ENCODE measurements at regions not wholly inside any gene's neighbourhood (a gene's known extent, or its start where the extent isn't known, plus 50 kb on each side); places are given as distances from the start of the nearest gene placed in this dataset.

GRCh38 chr15:99844150-99844549 is 110.9 kb upstream of the LYSMD4 start:
- no peak for FAIRE-seq
- POLR2A ChIA-PET (ENCODE audit: partially characterized antibody), result no interaction called here

More at GRCh38 chr15:99844150-99844549, 110.9 kb upstream of the LYSMD4 start:
- H2AK5ac ChIP-seq (ENCODE audit: low read depth, low read length), result no peak overlapping the region
- no peak overlapping the region for H3K4me2 ChIP-seq (ENCODE audit: insufficient read depth in 1 of 2, low read depth in 2 of 2, low read length in 2 of 2)
- no peak overlapping the region for H2BK20ac ChIP-seq (ENCODE audit: low read length)
- 82% methylated on average over 8 of the region's 8 CpGs; no CpG with 5 or more reads in 1 of the 2 experiments for WGBS, 2 experiments (ENCODE audit: extremely low coverage in 1 of 2, insufficient coverage in 1 of 2, insufficient read length in 1 of 2, insufficient replicate concordance in 2 of 2, low coverage in 1 of 2, low lambda C conversion rate in 2 of 2, missing lambda C conversion rate in 1 of 2)
- no peak overlapping the region for H3K56ac ChIP-seq (replicated peaks; ENCODE audit: insufficient read length, low read depth, low read length)
- no peaks in the 10 kb centered on the region for H3K23me2 ChIP-seq (ENCODE audit: low read depth, low read length)
- no peak overlapping the region for H3K4ac ChIP-seq (replicated peaks; ENCODE audit: insufficient read length, low read depth, low read length)
- no peak overlapping the region for H4K8ac ChIP-seq (ENCODE audit: extremely low read depth, insufficient read depth, low read length)
- no peaks in the 10 kb centered on the region for H3K27me3 ChIP-seq (replicated peaks in 1 of 4; ENCODE audit: control insufficient read depth in 3 of 4, extremely low read depth in 1 of 4, insufficient read depth in 3 of 4, low read length in 3 of 4)
- no peak for TF ChIP-seq POU5F1 (IDR thresholded peaks at IDR 0.05; ENCODE audit: low read depth, low read length)
- TF ChIP-seq JUN (IDR thresholded peaks at IDR 0.05; ENCODE audit: low read depth, low read length), result no peak
- TF ChIP-seq SP1 (IDR thresholded peaks at IDR 0.05; ENCODE audit: low read depth, low read length), result no peak
- TF ChIP-seq KDM5A (IDR thresholded peaks at IDR 0.05; ENCODE audit: low read length), result no peak
- no peak for TF ChIP-seq PHF8 (conservative IDR thresholded peaks at IDR 0.05; ENCODE audit: low read depth, low read length)
- TF ChIP-seq NRF1 (IDR thresholded peaks at IDR 0.05; ENCODE audit: low read depth, low read length), result no peak
- TF ChIP-seq BRCA1 (IDR thresholded peaks at IDR 0.05; ENCODE audit: low read depth, low read length), result no peak
- no peak for TF ChIP-seq ASH2L (IDR thresholded peaks at IDR 0.05; ENCODE audit: low read length)
- TF ChIP-seq CTBP2 (IDR thresholded peaks at IDR 0.05; ENCODE audit: borderline replicate concordance, insufficient read depth, insufficient read length, low read length), result no peak
- no peak for TF ChIP-seq TAF1 (IDR thresholded peaks at IDR 0.05; ENCODE audit: low read depth, low read length)
- no peak for TF ChIP-seq HDAC6 (IDR thresholded peaks at IDR 0.05; ENCODE audit: low read depth, low read length)
- TF ChIP-seq RFX5 (IDR thresholded peaks at IDR 0.05; ENCODE audit: borderline replicate concordance, low read depth, low read length), result no peak
- CTCF ChIA-PET (ENCODE audit: partially characterized antibody), result no interaction called here
- no peaks in the 10 kb centered on the region for H3K4me1 ChIP-seq (replicated peaks in 1 of 4; ENCODE audit: control insufficient read depth in 3 of 4, insufficient read depth in 4 of 4, low read length in 3 of 4)
- DNase-seq (ENCODE audit: low read depth in 1 of 2, low spot score in 2 of 2), result no peak
- no peaks in the 10 kb centered on the region for H3K79me1 ChIP-seq (ENCODE audit: low read depth, low read length)
- H4K20me1 ChIP-seq (replicated peaks in 1 of 2; ENCODE audit: control insufficient read depth in 1 of 2, insufficient read depth in 2 of 2, low read length in 2 of 2), result no peaks in the 10 kb centered on the region
- no peak overlapping the region for H3K4me3 ChIP-seq (ENCODE audit: extremely low read depth in 1 of 4, insufficient read depth in 2 of 4, low read depth in 3 of 4, low read length in 4 of 4)
- H2BK120ac ChIP-seq (replicated peaks; ENCODE audit: low read depth, low read length), result no peak overlapping the region
- no peak overlapping the region for H3K14ac ChIP-seq (ENCODE audit: insufficient read length)
- no peak overlapping the region for H2AFZ ChIP-seq (ENCODE audit: low read length)
- H3K36me3 ChIP-seq (ENCODE audit: control insufficient read depth in 2 of 4, insufficient read depth in 4 of 4, low read length in 3 of 4), result no peaks in the 10 kb centered on the region
- no peaks in the 10 kb centered on the region for H3K9me3 ChIP-seq (ENCODE audit: insufficient read depth in 2 of 2, low read depth in 1 of 2, low read length in 1 of 2)
- H3K79me2 ChIP-seq (ENCODE audit: control insufficient read depth in 1 of 2, insufficient read depth in 2 of 2, low read length in 2 of 2), result no peaks in the 10 kb centered on the region
- H4K91ac ChIP-seq (replicated peaks; ENCODE audit: insufficient read length, low read length), result no peak overlapping the region
- H2BK5ac ChIP-seq (ENCODE audit: low read depth, low read length), result no peak overlapping the region
- no peak overlapping the region for H3K23ac ChIP-seq (ENCODE audit: insufficient read length)
- H3K18ac ChIP-seq (ENCODE audit: extremely low read depth, low read length), result no peak overlapping the region
- H2BK12ac ChIP-seq (ENCODE audit: low read depth, low read length), result no peak overlapping the region
- H3K9ac ChIP-seq (replicated peaks in 1 of 4; ENCODE audit: extremely low read depth in 1 of 4, low read depth in 3 of 4, low read length in 3 of 4), result no peak overlapping the region
- H4K5ac ChIP-seq (ENCODE audit: insufficient read length, low read depth, low read length), result no peak overlapping the region
- H3K27ac ChIP-seq (ENCODE audit: low read depth, low read length), result no peak overlapping the region
- no peak overlapping the region for H2BK15ac ChIP-seq (ENCODE audit: low read length)
